SK-N-SH treated with all-trans-retinoic acid at 6 μM for 48 hours (cell line): ENCODE measurements at regions not wholly inside any gene's neighbourhood (a gene's known extent, or its start where the extent isn't known, plus 50 kb on each side); places are given as distances from the start of the nearest gene placed in this dataset.

ENCODE experiments used
- ATAC-seq: fragments of 200-7000 bp; cut with Tn5 transposase; 3 replicates; pipeline ENCODE4 v1.9.1; 2020; ENCODE audit warnings: mild to moderate bottlenecking, moderate library complexity
- ARNTL ChIP-seq: fragments of 450-650 bp; formaldehyde crosslinking; IDR thresholded peaks from 2 replicates; pipeline ENCODE4 v1.5.0; 2020; ENCODE audit warnings: low read depth, mild to moderate bottlenecking, moderate library complexity, borderline replicate concordance
- BACH2 ChIP-seq: fragments of 250-450 bp; sonication (Bioruptor Pico); IDR thresholded peaks from 2 replicates; pipeline ENCODE4 v1.9.0; 2021; ENCODE audit warnings: mild to moderate bottlenecking, borderline replicate concordance
- CREB5 ChIP-seq: fragments of 250-450 bp; sonication (Bioruptor Pico); IDR thresholded peaks from 2 replicates; pipeline ENCODE4 v1.5.1; 2020; ENCODE audit warnings: low read depth, mild to moderate bottlenecking, moderate library complexity
- CSDC2 ChIP-seq: fragments of 250-450 bp; sonication (Bioruptor Pico); IDR thresholded peaks from 2 replicates; pipeline ENCODE4 v1.5.0; 2020; ENCODE audit warnings: mild to moderate bottlenecking, moderate library complexity
- ESRRG ChIP-seq: fragments of 250-450 bp; sonication (Bioruptor Pico); IDR thresholded peaks from 2 replicates; pipeline ENCODE4 v1.6.1; 2021; ENCODE audit warnings: mild to moderate bottlenecking
- GLIS3 ChIP-seq: fragments of 250-450 bp; sonication (Bioruptor Pico); IDR thresholded peaks from 2 replicates; pipeline ENCODE4 v1.5.0; 2020; ENCODE audit warnings: mild to moderate bottlenecking, moderate library complexity
- ISL1 ChIP-seq: fragments of 250-450 bp; sonication (Bioruptor Pico); IDR thresholded peaks from 2 replicates; pipeline ENCODE4 v2.1.2; 2022; ENCODE audit warnings: mild to moderate bottlenecking, moderate library complexity
- OSR1 ChIP-seq: fragments of 250-450 bp; sonication (Bioruptor Pico); IDR thresholded peaks from 2 replicates; pipeline ENCODE4 v1.8.0; 2022; ENCODE audit warnings: moderate library complexity, mild to moderate bottlenecking, inconsistent platforms
- POU6F1 ChIP-seq: fragments of 250-450 bp; sonication (Bioruptor Pico); IDR thresholded peaks from 2 replicates; pipeline ENCODE4 v1.8.0; 2021; ENCODE audit warnings: low read depth, mild to moderate bottlenecking, moderate library complexity, borderline replicate concordance
- PPARA ChIP-seq: fragments of 250-450 bp; sonication (Bioruptor Pico); IDR thresholded peaks from 2 replicates; pipeline ENCODE4 v1.5.0; 2020; ENCODE audit warnings: mild to moderate bottlenecking, borderline replicate concordance
- RARB ChIP-seq: fragments of 250-450 bp; sonication (Bioruptor Pico); IDR thresholded peaks from 2 replicates; pipeline ENCODE4 v1.8.0; 2021; ENCODE audit warnings: mild to moderate bottlenecking, moderate library complexity
- SNAI2 ChIP-seq: fragments of 250-450 bp; sonication (Bioruptor Pico); IDR thresholded peaks from 2 replicates; pipeline ENCODE4 v1.5.0; 2020; ENCODE audit warnings: mild to moderate bottlenecking, moderate library complexity
- TOX ChIP-seq: fragments of 250-450 bp; sonication (Bioruptor Pico); IDR thresholded peaks from 2 replicates; pipeline ENCODE4 v1.8.0; 2021; ENCODE audit warnings: mild to moderate bottlenecking, moderate library complexity, borderline replicate concordance
- TSHZ2 ChIP-seq: fragments of 250-450 bp; sonication (Bioruptor Pico); IDR thresholded peaks from 2 replicates; pipeline ENCODE4 v1.5.0; 2020; ENCODE audit warnings: mild to moderate bottlenecking, moderate library complexity
- ZC3H10 ChIP-seq: fragments of 250-450 bp; sonication (Bioruptor Pico); IDR thresholded peaks from 2 replicates; pipeline ENCODE4 v1.5.1; 2021; ENCODE audit warnings: mild to moderate bottlenecking, moderate library complexity
- ZFP30 ChIP-seq: fragments of 450-650 bp; formaldehyde crosslinking; IDR thresholded peaks from 2 replicates; pipeline ENCODE4 v1.5.0; 2022; ENCODE audit warnings: mild to moderate bottlenecking, moderate library complexity
- ZNF565 ChIP-seq: fragments of 450-650 bp; formaldehyde crosslinking; conservative IDR thresholded peaks from 2 replicates; pipeline ENCODE4 v1.5.0; 2020; ENCODE audit warnings: low read depth, mild to moderate bottlenecking, moderate library complexity
- ZNF70 ChIP-seq: fragments of 450-650 bp; formaldehyde crosslinking; IDR thresholded peaks from 2 replicates; pipeline ENCODE4 v1.5.0; 2020; ENCODE audit warnings: mild to moderate bottlenecking, moderate library complexity
- ZNF8 ChIP-seq: fragments of 450-650 bp; formaldehyde crosslinking; IDR thresholded peaks from 2 replicates; pipeline ENCODE4 v1.5.0; 2020; ENCODE audit warnings: mild to moderate bottlenecking, moderate library complexity

- TF ChIP-seq CSDC2 (no peak), CREB5 (CRISPR knock-in tag) (no peak)
- ATAC-seq, result peak; percentile 72
These were observed 204.9 kb upstream of the KCNJ16 start for GRCh38 chr17:69870091-69870530.

GRCh38 chr17:69870751-69871199 lies 204.2 kb upstream of the KCNJ16 start:
- no peak for TF ChIP-seq ESRRG (CRISPR knock-in tag)
- ATAC-seq, result peak; percentile 87

- ATAC-seq, result no peak
- TF ChIP-seq SNAI2 (CRISPR knock-in tag) (no peak), ISL1 (CRISPR knock-in tag) (no peak), CREB5 (CRISPR knock-in tag) (no peak), ZNF8 (no peak), OSR1 (CRISPR knock-in tag) (no peak), TOX (CRISPR knock-in tag) (no peak), ZFP30 (CRISPR knock-in tag) (no peak), BACH2 (CRISPR knock-in tag) (no peak), ZNF565 (no peak), ZNF70 (CRISPR knock-in tag) (no peak), TSHZ2 (no peak), RARB (no peak)
- TF ChIP-seq, all 23 proteins: peak for 0
These were observed 203.7 kb upstream of the KCNJ16 start for GRCh38 chr17:69871318-69871717.

- TF ChIP-seq BACH2 (CRISPR knock-in tag), result no peak
- TF ChIP-seq ZC3H10 (CRISPR knock-in tag), result no peak
- TF ChIP-seq RARB, result no peak
- no peak for TF ChIP-seq ISL1 (CRISPR knock-in tag)
- TF ChIP-seq TSHZ2, result no peak
- no peak for TF ChIP-seq GLIS3 (CRISPR knock-in tag)
- no peak for TF ChIP-seq OSR1 (CRISPR knock-in tag)
- TF ChIP-seq SNAI2 (CRISPR knock-in tag), result no peak
- no peak for TF ChIP-seq ZNF565
- TF ChIP-seq PPARA, result no peak
- TF ChIP-seq POU6F1 (CRISPR knock-in tag), result no peak
- TF ChIP-seq ARNTL (CRISPR knock-in tag), result no peak
- no peak for ATAC-seq
These were observed 202.3 kb upstream of the KCNJ16 start for GRCh38 chr17:69872675-69873262.
